ENCODE measurements at regions not wholly inside any gene's neighbourhood (a gene's known extent, or its start where the extent isn't known, plus 50 kb on each side); places are given as distances from the start of the nearest gene placed in this dataset.
"Not testable (repeated sequence)": the region's sequence is repeated elsewhere in the genome, so short reads cannot be mapped to it uniquely, and the experiment has no call there.

- no peak for DNase-seq (ENCODE audit: low spot score)
These were observed 304.9 kb upstream of the KYNU start for GRCh38 chr2:142572346-142573132.

GRCh38 chr2:142571934-142572333, 305.5 kb upstream of the KYNU start:
- DNase-seq (ENCODE audit: low spot score) = no peak

- DNase-seq (ENCODE audit: low spot score) = no peak
These were observed 314.6 kb upstream of the KYNU start for GRCh38 chr2:142562900-142563299.

GRCh38 chr2:142561656-142562055, 315.8 kb upstream of the KYNU start:
- no peak for DNase-seq (ENCODE audit: low spot score)

- DNase-seq (ENCODE audit: low spot score) = no peak
These were observed 320.1 kb upstream of the KYNU start for GRCh38 chr2:142557391-142557790.

GRCh38 chr2:142545999-142546398, 331.5 kb upstream of the KYNU start:
- not testable (repeated sequence) for DNase-seq (ENCODE audit: low spot score)

GRCh38 chr2:142545036-142545435, 332.4 kb upstream of the KYNU start:
- no peak for DNase-seq (ENCODE audit: low spot score)

- no peak for DNase-seq (ENCODE audit: low spot score)
These were observed 333.3 kb upstream of the KYNU start for GRCh38 chr2:142544173-142544572.

GRCh38 chr2:142542431-142542910, 335.0 kb upstream of the KYNU start:
- no peak for DNase-seq (ENCODE audit: low spot score)

- DNase-seq (ENCODE audit: low spot score) = no peak
These were observed 340.5 kb upstream of the KYNU start for GRCh38 chr2:142536966-142537365.

- no peak for DNase-seq (ENCODE audit: low spot score)
These were observed 341.0 kb upstream of the KYNU start for GRCh38 chr2:142536492-142536891.

GRCh38 chr2:142535311-142535710, 342.2 kb upstream of the KYNU start:
- no peak for DNase-seq (ENCODE audit: low spot score)

- no peak for DNase-seq (ENCODE audit: low spot score)
These were observed 344.3 kb upstream of the KYNU start for GRCh38 chr2:142533177-142533576.

GRCh38 chr2:142531377-142531776, 346.1 kb upstream of the KYNU start:
- DNase-seq (ENCODE audit: low spot score) = no peak

GRCh38 chr2:142525720-142526119, 351.7 kb upstream of the KYNU start:
- no peak for DNase-seq (ENCODE audit: low spot score)

GRCh38 chr2:142521492-142521891, 356.0 kb upstream of the KYNU start:
- no peak for DNase-seq (ENCODE audit: low spot score)

- no peak for DNase-seq (ENCODE audit: low spot score)
These were observed 362.0 kb upstream of the KYNU start for GRCh38 chr2:142515493-142515892.

- DNase-seq (ENCODE audit: low spot score) = no peak
These were observed 368.1 kb upstream of the KYNU start for GRCh38 chr2:142509401-142509800.

- DNase-seq (ENCODE audit: low spot score) = no peak
These were observed 372.7 kb upstream of the KYNU start for GRCh38 chr2:142504754-142505153.

- DNase-seq (ENCODE audit: low spot score) = no peak
These were observed 371.6 kb upstream of the LRP1B start for GRCh38 chr2:142502402-142502801.

GRCh38 chr2:142495141-142495540, 364.3 kb upstream of the LRP1B start:
- DNase-seq (ENCODE audit: low spot score) = no peak

GRCh38 chr2:142489631-142490030, 358.8 kb upstream of the LRP1B start:
- DNase-seq (ENCODE audit: low spot score) = not testable (repeated sequence)

- no peak for DNase-seq (ENCODE audit: low spot score)
These were observed 353.3 kb upstream of the LRP1B start for GRCh38 chr2:142484111-142484510.

- no peak for DNase-seq (ENCODE audit: low spot score)
These were observed 352.8 kb upstream of the LRP1B start for GRCh38 chr2:142483653-142484052.
